ENCODE measurements at regions not wholly inside any gene's neighbourhood (a gene's known extent, or its start where the extent isn't known, plus 50 kb on each side); places are given as distances from the start of the nearest gene placed in this dataset.
"Not testable (repeated sequence)": the region's sequence is repeated elsewhere in the genome, so short reads cannot be mapped to it uniquely, and the experiment has no call there.

GRCh38 chr1:5812295-5812694 lies 179.9 kb downstream of the NPHP4 start:
- no peak for DNase-seq

DNA sequence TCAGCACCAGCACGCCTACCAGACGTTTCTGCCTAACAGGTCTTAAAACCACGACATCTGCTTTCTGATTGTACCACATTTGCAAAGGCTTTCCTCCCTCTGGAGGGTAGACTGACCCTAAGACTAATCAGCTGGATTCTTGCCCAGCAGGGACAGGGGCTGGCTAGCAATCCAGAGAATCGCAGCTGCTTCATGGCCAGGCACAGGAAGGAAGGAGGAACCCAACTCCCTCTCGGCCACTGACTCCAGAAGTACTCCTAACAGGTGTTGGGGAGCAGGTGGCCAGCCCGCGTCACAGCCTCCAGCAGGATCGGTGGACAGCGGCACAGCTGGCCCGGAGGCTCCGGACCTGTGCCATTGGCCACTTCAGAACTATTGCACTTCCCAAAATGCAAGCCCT lies 180.8 kb downstream of the NPHP4 start:
- no peak for DNase-seq

DNA sequence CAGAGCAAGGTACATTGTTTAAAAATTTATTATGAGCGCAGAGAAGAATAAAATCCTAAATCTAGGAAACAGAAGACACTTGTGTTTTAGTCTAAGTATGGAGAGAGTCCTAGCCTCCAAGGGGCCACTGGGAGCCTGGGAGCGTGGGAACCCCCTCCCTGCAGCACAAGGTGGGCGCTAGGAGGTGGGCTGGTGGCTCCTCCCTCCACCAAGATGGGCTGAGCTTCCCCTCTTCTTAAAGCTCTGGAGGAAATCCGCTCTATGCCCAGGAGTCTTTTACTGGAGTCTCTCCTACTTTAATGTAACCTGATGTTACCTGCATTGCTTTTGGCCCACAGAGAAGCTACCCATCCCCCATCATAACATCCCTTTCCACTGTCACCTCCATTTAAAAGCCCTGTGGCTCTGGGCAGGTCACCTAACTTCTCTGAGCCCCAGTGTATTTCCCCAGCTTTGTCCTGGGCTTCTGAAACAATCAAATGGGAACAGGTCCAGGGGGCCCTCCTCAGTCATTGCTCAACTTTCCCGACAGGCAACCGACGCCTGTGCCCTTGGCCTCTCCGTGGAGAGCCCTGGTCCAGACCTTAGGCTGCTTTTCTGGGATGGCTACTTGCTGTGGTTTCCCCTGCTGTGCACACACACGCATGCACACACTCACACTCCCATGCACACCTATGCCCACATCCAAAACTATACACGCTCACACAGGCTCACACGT lies 181.5 kb downstream of the NPHP4 start:
- no peak for DNase-seq

DNA sequence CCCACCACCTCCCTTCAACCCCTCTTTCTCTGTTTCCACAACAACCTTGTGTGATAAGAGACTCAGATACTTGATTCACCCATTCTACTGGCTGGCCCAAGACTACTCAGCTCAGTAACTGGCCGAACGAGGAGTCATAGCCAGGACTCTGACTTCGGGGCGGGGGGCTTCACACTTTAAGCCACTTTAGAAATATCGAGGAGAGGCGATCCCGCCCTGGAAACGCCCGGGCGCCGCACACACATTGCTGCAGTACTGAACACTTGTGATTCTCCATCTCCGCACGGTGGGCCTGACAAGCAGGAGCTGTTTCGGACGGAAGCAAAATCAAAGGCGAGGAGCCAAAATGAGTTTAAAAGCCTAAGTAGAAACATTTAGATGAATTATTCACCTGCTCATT lies 182.1 kb downstream of the NPHP4 start:
- no peak for DNase-seq

GRCh38 chr1:5809207-5809788 lies 182.9 kb downstream of the NPHP4 start:
- DNase-seq, result no peak

DNA sequence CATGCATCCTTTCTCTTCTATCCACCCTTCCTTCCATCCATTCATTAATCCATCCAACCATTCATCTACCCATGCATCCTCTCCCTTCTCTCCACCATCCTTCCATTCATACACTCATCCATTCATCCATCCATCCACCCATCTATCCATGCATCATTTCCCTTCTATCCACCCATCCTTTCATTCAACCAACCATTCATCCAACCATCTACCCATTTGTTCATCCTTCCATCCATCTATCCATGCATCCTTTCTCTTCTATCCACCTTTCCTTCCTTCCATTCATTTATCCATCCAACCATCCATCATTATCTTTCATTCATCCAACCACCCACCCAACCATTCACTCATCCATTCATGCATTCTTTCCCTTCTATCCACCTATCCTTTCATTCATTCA lies 188.4 kb downstream of the NPHP4 start:
- DNase-seq, result no peak

- DNase-seq, result no peak
These were observed 189.6 kb downstream of the NPHP4 start for GRCh38 chr1:5802606-5803005.

GRCh38 chr1:5798904-5799303 lies 193.3 kb downstream of the NPHP4 start:
- no peak for DNase-seq

- DNase-seq, result no peak
These were observed 194.0 kb downstream of the NPHP4 start for GRCh38 chr1:5798151-5798730.

GRCh38 chr1:5796028-5796427 lies 196.2 kb downstream of the NPHP4 start:
- no peak for DNase-seq

- DNase-seq, result no peak
These were observed 197.9 kb downstream of the NPHP4 start for GRCh38 chr1:5794279-5794678.

DNA sequence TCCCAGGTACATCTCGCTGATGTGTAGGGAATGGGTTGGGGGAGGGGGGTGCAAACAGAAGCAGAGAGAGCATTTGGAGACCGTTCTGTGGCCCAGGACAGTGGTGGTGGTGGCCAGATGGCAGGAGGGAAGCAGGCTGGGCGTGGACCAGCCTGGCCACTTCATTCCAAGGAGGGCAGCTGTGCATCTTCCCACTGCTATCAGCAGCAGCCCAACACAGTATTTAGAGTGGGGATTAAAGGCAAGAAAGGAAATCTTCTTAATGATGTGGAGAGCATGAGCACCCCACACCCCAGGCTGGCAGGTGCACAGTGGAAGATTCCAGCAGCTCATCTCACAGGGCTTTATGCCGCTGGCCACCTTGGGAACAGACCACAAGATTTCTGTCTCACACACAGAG lies 198.7 kb downstream of the NPHP4 start:
- no peak for DNase-seq

- no peak for DNase-seq
These were observed 211.1 kb downstream of the NPHP4 start for GRCh38 chr1:5781079-5781478.

GRCh38 chr1:5780324-5780716 lies 211.9 kb downstream of the NPHP4 start:
- DNase-seq, result no peak

DNA sequence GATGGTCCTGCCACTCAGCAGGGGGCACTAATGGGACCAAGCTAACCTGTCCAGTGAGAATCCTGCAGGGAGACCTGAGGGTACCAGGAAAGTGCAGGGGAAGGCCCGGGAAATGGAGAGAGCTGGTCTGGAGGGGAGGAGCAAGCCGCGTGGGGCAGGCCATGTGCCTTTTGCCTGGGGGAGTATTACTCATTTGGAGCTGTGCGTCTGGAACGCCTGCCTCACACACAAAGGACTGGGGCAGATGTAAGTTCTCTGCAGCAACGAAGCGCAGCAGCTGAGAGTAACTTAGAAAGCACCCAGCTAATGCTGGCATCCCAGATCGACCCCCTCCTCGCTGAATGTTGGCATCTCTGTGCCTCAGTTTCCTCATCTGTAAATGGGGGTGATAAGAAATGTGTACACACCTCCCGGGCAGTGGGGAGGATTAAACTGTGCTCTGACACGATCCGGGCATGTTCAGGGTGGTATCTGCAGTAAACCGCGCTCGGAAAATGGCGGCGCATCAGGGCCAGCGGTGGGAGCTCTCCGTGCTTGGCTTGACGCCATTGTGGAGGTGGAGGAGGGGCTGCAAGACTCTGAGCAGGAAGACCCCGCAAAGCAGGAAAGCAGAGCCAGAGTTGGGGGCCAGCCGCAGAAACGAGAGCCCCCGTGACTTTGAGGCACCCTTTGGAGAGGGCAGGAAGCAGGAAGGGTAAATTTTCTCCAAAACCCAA lies 212.5 kb downstream of the NPHP4 start:
- no peak for DNase-seq

DNA sequence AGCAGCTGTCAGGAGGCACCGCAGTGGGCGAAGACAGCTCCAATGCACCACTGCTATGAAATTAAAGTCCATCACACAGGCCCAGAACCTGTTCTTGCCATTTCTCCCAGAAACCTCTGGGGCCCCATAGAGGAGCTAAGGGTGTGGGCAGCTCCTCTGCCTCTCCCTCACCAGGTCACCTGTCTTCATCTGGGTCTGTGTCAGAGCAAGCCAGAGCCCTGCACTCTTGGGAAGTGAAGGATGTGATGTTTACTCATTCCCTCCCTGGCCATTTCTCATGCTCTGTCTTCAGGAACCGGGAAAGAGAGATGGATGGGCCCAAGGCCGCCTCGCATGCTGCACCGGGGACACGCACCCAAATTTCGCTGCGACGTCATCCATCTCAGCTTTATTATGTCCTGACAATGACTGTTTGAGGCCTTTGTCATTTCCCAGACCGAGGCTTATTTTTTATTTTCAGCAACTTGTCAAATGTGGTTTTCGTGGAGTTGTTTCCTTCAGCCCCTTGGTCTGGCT lies 216.1 kb downstream of the NPHP4 start:
- DNase-seq, result no peak

DNA sequence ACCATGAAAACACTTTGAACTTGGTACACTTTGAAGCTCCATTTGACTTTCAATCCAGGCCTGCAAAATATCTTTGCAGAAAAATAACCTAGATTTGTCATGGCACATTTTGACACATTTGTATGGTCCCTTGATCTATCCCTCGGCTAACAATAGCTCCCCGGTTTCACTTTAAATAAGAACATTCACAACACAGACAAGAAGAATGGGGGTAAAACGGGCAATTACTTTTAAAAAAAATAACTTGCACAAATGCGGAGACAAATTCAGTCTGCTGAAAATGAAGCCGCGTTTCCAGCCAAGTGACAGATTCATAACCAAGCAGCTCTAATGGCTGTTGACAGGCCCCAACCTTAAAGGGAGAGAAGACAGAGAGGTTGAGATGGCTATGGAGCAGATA lies 218.2 kb downstream of the NPHP4 start:
- no peak for DNase-seq

DNA sequence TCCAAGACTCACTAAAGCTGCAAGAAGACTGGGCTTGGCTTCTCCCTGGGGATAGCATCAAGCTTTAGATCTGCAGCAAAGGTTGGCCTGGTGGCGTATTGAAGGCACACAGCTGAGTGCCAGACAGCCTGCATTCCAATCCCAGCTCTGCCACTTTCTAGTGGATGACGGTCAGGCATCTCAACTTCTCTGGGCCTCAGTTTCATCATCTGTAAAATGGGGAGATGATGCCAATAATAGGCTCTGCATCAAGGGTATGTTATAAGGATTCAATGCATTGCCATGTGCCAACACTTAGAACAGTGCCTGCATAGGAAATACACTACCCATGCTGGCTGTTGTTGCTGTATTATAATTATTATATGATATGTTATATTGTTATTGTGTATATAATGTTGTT lies 220.4 kb downstream of the NPHP4 start:
- DNase-seq, result no peak

GRCh38 chr1:5770981-5771765 lies 221.1 kb downstream of the NPHP4 start:
- DNase-seq, result no peak

DNA sequence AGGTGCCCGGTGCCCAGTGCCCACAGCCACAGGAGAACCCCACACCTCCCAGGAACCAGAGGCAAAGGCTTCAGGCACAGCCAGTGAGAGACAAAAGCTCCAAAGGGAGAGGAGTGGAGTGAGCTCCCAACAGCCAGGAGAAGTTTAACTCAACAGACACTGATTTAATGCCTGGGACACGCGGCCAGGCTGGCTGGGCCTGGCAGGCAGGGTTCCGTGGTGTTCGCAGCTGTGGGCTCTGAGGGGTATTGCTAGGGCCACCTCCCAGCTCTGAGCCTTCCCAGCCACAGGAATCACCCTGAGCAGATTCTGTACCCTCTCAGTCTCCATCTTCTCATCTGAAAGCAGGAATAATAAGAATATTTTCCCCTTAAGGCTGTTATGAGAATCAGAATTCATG lies 222.5 kb downstream of the NPHP4 start:
- DNase-seq, result no peak

DNA sequence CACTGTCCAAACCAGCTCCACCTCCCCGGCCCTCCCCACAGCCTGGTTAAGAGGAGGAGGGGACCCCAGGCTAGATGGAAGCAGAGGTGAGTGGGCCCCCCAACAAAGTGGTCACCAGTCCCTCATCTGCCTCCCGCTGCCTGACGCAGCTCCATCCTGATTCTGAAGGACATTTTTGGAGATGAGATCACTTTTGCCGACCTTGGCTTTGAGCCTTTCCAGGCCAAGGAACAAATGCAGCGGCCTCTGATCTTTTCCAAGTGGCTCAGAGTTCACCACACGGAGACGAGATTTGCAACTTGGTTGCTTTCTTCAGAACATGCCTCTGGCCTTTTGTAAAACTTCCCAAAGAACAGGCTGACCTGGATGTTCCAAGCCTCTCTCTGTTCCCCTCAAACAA lies 223.1 kb downstream of the NPHP4 start:
- DNase-seq, result no peak

DNA sequence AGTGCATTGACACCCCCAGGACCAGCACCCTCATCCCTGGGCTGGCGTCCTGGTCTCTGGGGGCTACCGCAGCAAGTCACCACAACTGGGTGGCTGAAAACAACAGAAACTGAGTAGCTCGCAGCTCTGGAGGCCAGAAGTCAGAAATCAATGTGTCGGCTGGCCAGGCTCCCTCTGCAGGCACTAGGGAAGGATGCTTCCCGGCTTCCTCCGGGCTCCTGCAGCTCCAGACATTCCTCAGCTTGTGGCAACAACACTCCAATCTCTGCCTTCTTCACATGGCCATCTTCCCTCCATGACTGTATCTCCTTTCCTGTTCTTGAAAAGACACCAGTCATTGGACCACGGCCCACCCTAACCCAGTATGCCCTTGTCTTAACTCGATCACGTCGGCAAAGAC lies 224.2 kb downstream of the NPHP4 start:
- DNase-seq, result no peak

DNA sequence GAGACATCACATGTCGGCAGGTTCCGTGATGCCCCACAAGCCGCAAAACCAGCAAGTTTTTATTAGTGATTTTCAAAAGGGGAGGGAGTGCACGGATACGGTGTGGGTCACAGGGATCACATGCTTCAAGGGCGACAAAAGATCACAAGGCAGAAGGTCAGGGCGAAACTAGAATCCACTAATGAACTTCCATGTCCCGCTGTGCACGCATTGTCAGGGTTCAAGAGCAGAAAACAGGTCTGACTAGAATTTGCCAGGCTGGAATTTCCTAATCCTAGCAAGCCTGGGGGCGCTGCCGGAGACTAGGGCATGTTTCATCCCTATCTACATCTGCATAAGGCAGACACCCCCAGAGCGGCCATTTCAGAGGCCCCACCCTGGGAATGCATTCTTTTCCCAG lies 225.2 kb downstream of the NPHP4 start:
- DNase-seq, result not testable (repeated sequence)
